ENCODE measurements at regions not wholly inside any gene's neighbourhood (a gene's known extent, or its start where the extent isn't known, plus 50 kb on each side); places are given as distances from the start of the nearest gene placed in this dataset.

DNA sequence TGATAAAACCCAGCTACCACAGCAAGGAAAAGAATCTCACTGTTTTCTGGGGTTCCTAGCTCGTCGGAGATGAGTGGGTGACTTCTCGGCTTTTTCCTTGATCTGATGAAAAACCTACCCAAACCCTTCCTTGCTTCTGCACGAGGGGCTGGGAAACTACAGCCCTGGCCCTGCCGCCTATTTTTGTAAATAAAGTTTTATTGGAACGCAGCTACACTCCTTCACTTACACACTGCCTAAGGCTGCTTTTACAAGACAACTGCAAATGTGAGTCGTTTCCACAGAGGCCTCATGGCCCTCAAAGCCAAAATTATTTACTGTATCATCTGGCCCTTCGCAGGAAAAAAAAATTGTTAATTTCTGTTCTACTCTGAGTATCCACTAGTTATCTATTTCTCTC is 116.0 kb upstream of the TMPRSS2 start:
- no peak overlapping the region for H2BK12ac ChIP-seq (ENCODE audit: low read depth, low read length)
- H3K9ac ChIP-seq (replicated peaks in 1 of 4; ENCODE audit: extremely low read depth in 1 of 4, low read depth in 3 of 4, low read length in 3 of 4), result no peak overlapping the region
- no peak overlapping the region for H3K4me2 ChIP-seq (ENCODE audit: insufficient read depth in 1 of 2, low read depth in 2 of 2, low read length in 2 of 2)
- 86% methylated on average over 8 of the region's 8 CpGs; no CpG with 5 or more reads in 1 of the 2 experiments for WGBS, 2 experiments (ENCODE audit: extremely low coverage in 1 of 2, insufficient coverage in 1 of 2, insufficient read length in 1 of 2, insufficient replicate concordance in 2 of 2, low coverage in 1 of 2, low lambda C conversion rate in 2 of 2, missing lambda C conversion rate in 1 of 2)
- H3K79me2 ChIP-seq (ENCODE audit: control insufficient read depth in 1 of 2, insufficient read depth in 2 of 2, low read length in 2 of 2), result no peaks in the 10 kb centered on the region
- H3K23me2 ChIP-seq (ENCODE audit: low read depth, low read length), result no peaks in the 10 kb centered on the region
- no peak overlapping the region for H3K4ac ChIP-seq (replicated peaks; ENCODE audit: insufficient read length, low read depth, low read length)
- H2AK5ac ChIP-seq (ENCODE audit: low read depth, low read length), result no peak overlapping the region
- H2BK5ac ChIP-seq (ENCODE audit: low read depth, low read length), result no peak overlapping the region
- H2BK120ac ChIP-seq (replicated peaks; ENCODE audit: low read depth, low read length), result no peak overlapping the region
- H3K9me3 ChIP-seq (ENCODE audit: insufficient read depth in 2 of 2, low read depth in 1 of 2, low read length in 1 of 2), result no peaks in the 10 kb centered on the region
- H3K23ac ChIP-seq (ENCODE audit: insufficient read length), result no peak overlapping the region
- H3K18ac ChIP-seq (ENCODE audit: extremely low read depth, low read length), result no peak overlapping the region
- H4K5ac ChIP-seq (ENCODE audit: insufficient read length, low read depth, low read length), result no peak overlapping the region
- no peaks in the 10 kb centered on the region for H4K20me1 ChIP-seq (replicated peaks in 1 of 2; ENCODE audit: control insufficient read depth in 1 of 2, insufficient read depth in 2 of 2, low read length in 2 of 2)
- POLR2A ChIA-PET (ENCODE audit: partially characterized antibody), result no interaction called here
- H2AFZ ChIP-seq (ENCODE audit: low read length), result no peak overlapping the region
- no peak overlapping the region for H3K4me3 ChIP-seq (ENCODE audit: extremely low read depth in 1 of 4, insufficient read depth in 2 of 4, low read depth in 3 of 4, low read length in 4 of 4)
- no peak overlapping the region for H3K27ac ChIP-seq (ENCODE audit: low read depth, low read length)
- no peak overlapping the region for H4K91ac ChIP-seq (replicated peaks; ENCODE audit: insufficient read length, low read length)
- CTCF ChIA-PET (ENCODE audit: partially characterized antibody), result interaction anchor here (1.7 to 4.4 kb wide), 3 partner anchors 11 to 193 kb away, joined by 4 to 34 read pairs (median 11); no protein-coding TSS in a partner anchor
- H2BK15ac ChIP-seq (ENCODE audit: low read length), result no peak overlapping the region
- H4K8ac ChIP-seq (ENCODE audit: extremely low read depth, insufficient read depth, low read length), result no peak overlapping the region
- FAIRE-seq (no peak), DNase-seq (ENCODE audit: low read depth in 1 of 2, low spot score in 2 of 2) (no peak)
- H3K56ac ChIP-seq (replicated peaks; ENCODE audit: insufficient read length, low read depth, low read length), result no peak overlapping the region
- H3K4me1 ChIP-seq (replicated peaks in 1 of 4; ENCODE audit: control insufficient read depth in 3 of 4, insufficient read depth in 4 of 4, low read length in 3 of 4), result no peaks in the 10 kb centered on the region
- H3K27me3 ChIP-seq (replicated peaks in 1 of 4; ENCODE audit: control insufficient read depth in 3 of 4, extremely low read depth in 1 of 4, insufficient read depth in 3 of 4, low read length in 3 of 4), result no peaks in the 10 kb centered on the region
- H2BK20ac ChIP-seq (ENCODE audit: low read length), result no peak overlapping the region
- H3K14ac ChIP-seq (ENCODE audit: insufficient read length), result no peak overlapping the region
- no peaks in the 10 kb centered on the region for H3K36me3 ChIP-seq (ENCODE audit: control insufficient read depth in 2 of 4, insufficient read depth in 4 of 4, low read length in 3 of 4)
- no peaks in the 10 kb centered on the region for H3K79me1 ChIP-seq (ENCODE audit: low read depth, low read length)
- TF ChIP-seq ASH2L (IDR thresholded peaks at IDR 0.05; ENCODE audit: low read length), result no peak
- no peak for TF ChIP-seq TAF7 (optimal IDR thresholded peaks at IDR 0.05; ENCODE audit: borderline replicate concordance, low read depth, low read length)
- no peak for TF ChIP-seq TCF12 (IDR thresholded peaks at IDR 0.05; ENCODE audit: low read depth, low read length)
- no peak for TF ChIP-seq ZNF274 (IDR thresholded peaks at IDR 0.05; ENCODE audit: borderline replicate concordance, extremely low read depth, low read length)
- TF ChIP-seq, protein P1, sequence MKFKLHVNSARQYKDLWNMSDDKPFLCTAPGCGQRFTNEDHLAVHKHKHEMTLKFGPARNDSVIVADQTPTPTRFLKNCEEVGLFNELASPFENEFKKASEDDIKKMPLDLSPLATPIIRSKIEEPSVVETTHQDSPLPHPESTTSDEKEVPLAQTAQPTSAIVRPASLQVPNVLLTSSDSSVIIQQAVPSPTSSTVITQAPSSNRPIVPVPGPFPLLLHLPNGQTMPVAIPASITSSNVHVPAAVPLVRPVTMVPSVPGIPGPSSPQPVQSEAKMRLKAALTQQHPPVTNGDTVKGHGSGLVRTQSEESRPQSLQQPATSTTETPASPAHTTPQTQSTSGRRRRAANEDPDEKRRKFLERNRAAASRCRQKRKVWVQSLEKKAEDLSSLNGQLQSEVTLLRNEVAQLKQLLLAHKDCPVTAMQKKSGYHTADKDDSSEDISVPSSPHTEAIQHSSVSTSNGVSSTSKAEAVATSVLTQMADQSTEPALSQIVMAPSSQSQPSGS (IDR thresholded peaks at IDR 0.05; ENCODE audit: low read length), result no peak
- TF ChIP-seq KDM1A (IDR thresholded peaks at IDR 0.05; ENCODE audit: borderline replicate concordance, low read length), result no peak
- no peak for TF ChIP-seq CREB1 (IDR thresholded peaks at IDR 0.05)
- TF ChIP-seq, protein P2, sequence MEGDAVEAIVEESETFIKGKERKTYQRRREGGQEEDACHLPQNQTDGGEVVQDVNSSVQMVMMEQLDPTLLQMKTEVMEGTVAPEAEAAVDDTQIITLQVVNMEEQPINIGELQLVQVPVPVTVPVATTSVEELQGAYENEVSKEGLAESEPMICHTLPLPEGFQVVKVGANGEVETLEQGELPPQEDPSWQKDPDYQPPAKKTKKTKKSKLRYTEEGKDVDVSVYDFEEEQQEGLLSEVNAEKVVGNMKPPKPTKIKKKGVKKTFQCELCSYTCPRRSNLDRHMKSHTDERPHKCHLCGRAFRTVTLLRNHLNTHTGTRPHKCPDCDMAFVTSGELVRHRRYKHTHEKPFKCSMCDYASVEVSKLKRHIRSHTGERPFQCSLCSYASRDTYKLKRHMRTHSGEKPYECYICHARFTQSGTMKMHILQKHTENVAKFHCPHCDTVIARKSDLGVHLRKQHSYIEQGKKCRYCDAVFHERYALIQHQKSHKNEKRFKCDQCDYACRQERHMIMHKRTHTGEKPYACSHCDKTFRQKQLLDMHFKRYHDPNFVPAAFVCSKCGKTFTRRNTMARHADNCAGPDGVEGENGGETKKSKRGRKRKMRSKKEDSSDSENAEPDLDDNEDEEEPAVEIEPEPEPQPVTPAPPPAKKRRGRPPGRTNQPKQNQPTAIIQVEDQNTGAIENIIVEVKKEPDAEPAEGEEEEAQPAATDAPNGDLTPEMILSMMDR (IDR thresholded peaks at IDR 0.05; ENCODE audit: control extremely low read depth in 1 of 3, insufficient read depth in 1 of 3, low read depth in 1 of 3, low read length in 3 of 3), result no peak
- no peak for TF ChIP-seq JUND (IDR thresholded peaks at IDR 0.05; ENCODE audit: low read length)
- no peak for TF ChIP-seq HDAC6 (IDR thresholded peaks at IDR 0.05; ENCODE audit: low read depth, low read length)
- no peak for TF ChIP-seq SIRT6 (IDR thresholded peaks at IDR 0.05; ENCODE audit: low read length)

Measured in H1 (cell line).